LNCAP (cell line): ENCODE measurements at regions not wholly inside any gene's neighbourhood (a gene's known extent, or its start where the extent isn't known, plus 50 kb on each side); places are given as distances from the start of the nearest gene placed in this dataset.

Experiments
- TF ChIP-seq, protein P1 (sequence below): fragments of 450-650 bp; IDR thresholded peaks from 2 replicates; pipeline ENCODE4 v1.5.1; 2017; ENCODE audit warnings: mild to moderate bottlenecking

DNA sequence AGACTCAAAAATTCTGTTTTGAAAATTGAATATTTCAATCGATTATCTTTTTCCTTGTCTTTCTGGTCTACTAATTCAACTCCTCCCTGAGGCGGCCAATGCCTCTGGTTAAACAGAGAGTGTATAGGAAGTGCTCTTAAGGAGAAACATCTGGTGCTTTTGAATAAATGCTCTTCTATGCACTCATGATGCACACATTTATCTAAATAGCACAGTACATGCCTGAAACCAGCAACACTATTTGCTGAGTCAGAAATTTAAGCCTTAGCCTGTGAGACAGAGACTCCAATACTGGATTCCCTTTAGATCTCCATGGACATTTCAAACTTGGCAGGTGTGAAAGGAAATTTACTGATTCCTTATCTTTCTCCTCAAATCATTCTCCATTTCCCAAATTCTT is 118.6 kb downstream of the SLIT2 start:
- TF ChIP-seq, protein P1, sequence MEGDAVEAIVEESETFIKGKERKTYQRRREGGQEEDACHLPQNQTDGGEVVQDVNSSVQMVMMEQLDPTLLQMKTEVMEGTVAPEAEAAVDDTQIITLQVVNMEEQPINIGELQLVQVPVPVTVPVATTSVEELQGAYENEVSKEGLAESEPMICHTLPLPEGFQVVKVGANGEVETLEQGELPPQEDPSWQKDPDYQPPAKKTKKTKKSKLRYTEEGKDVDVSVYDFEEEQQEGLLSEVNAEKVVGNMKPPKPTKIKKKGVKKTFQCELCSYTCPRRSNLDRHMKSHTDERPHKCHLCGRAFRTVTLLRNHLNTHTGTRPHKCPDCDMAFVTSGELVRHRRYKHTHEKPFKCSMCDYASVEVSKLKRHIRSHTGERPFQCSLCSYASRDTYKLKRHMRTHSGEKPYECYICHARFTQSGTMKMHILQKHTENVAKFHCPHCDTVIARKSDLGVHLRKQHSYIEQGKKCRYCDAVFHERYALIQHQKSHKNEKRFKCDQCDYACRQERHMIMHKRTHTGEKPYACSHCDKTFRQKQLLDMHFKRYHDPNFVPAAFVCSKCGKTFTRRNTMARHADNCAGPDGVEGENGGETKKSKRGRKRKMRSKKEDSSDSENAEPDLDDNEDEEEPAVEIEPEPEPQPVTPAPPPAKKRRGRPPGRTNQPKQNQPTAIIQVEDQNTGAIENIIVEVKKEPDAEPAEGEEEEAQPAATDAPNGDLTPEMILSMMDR = no peak

DNA sequence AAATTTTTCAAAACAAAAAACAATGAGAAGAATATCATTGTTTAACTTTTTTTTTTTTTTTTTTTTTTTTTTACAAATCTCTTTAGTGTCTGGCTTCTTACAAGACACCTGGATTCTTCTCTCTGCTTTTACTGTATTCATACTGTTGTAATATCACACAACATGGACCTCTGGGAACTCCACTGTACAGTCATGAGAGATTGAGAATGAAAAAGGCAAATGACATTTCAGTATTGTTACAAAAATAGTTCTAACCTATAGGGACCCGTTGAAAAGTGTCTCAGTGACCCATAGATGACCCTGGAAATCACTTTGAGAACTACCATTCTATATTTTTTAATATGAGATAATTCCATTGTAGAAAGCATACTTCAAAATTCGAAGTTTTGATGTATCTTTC is 124.4 kb downstream of the SLIT2 start:
- TF ChIP-seq, protein P1 = no peak

DNA sequence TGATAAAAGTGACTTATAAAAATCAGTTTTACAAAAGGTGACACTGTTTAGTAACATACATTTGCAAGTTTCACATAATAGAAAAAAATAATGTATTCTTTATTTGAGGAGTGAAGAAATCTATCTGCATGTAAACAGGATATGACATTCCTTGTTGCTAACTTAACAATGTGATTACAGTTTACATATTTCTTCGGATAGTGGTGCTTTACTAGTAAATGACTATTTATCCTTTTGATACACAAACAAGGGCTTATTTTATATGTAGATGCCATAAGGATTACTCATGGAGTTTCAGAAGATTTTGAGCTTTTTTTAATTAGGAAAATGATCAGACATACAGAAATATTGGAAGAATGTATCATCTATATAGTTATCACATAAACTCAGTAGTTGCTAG is 126.5 kb downstream of the SLIT2 start:
- TF ChIP-seq, protein P1 = no peak

DNA sequence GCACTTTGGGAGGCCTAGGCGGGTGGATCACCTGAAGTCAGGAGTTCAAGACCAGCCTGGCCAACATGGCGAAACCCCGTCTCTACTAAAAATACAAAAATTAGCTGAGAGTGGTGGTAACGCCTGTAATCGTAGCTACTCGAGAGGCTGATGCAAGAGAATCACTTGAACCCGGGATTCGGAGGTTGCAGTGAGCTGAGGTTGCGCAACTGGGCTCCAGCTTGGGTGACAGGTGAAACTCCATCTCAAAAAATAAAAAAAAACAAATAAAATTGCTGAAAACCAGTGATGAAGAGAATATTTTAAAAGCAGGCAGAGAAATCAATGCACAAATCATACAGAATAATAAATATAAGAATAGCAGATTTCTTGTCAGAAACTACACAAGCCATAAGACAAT is 129.3 kb downstream of the SLIT2 start:
- TF ChIP-seq, protein P1 = no peak

DNA sequence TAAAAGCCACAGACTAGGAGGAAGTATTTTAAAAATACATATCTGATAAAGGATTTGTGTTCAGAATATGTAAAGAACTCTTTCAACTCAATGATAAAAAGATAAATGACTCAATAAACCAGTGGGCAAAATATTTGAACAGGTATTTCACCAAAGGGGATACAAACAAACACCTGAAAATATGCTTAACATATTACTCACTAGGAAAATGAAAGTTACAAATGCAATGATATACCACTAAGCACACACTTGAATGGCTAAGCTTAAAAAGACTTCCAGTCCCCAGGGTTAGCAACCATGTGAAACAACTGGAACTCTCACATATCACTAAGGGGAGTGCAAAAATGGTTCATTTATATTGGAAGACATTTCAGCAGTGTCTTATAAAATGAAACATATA is 131.6 kb downstream of the SLIT2 start:
- TF ChIP-seq, protein P1 = no peak

DNA sequence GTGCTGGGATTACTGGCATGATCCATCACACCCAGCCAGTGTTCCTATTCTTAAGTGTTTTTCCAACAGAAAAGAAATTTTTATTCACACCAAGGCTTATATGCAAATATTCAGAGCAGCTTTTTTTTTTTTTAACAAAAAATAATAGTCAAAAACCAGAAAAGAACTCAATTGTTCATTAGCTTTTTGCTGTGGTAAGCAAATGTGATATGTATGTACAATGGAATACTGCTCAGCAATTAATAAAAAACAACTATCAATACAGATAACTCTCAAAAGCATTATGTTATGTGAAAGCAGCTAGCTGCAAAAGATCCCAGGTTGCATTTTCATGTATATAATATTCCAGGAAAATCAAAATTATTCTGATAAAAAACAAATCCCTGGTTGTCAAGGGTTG is 132.3 kb downstream of the SLIT2 start:
- TF ChIP-seq, protein P1 = no peak

DNA sequence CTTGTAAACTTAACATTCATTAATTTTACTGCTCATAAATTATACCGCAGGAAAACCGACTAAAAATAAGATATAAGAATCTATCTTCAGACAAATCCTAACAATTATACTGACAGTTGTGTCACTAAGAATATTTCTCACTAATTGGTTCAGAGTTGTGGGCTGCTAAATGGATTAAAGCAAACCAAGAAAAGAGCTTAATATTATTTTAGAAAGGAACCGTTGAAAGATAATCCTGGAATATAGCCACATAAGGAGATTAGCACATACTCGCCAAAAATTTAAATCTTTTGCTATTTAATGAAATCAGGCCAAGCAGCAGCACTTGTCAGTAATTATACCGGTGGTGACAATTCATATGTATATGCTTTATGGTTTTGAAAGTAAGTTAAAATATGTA is 132.8 kb downstream of the SLIT2 start:
- TF ChIP-seq, protein P1 = no peak

DNA sequence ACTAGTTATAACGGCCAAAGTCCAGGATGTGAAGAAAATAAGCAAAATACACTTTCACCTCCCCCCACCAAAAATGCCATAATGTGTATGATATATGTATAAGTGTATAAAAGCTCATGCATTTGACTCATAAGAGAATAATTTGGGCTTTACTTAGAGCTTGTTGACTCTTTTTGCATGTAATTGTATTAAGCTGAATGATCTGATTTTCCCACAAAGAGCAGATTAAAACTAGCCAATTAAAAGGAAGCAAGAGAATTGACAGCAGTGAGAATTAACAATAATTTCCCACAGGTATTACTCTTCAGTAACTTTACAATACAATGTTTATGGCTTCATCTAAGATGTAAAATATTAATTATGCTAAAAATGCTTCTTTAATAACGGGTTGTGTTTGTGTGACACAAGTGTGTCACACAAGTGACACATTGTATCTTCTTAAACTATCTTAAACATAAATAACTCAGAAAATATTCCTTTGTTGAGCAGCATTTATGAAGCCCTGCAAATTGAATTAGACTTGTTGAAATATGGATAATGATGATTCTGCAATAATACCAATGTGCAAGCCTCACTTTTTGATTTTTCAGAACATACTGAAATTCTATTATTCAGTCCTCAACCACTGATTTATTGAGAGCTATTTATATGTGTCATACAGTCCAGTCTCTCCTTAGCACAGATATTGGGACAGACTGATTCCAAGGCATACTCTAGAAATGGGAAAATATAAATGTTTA is 134.5 kb downstream of the SLIT2 start:
- TF ChIP-seq, protein P1 = no peak
